ENCODE measurements at regions not wholly inside any gene's neighbourhood (a gene's known extent, or its start where the extent isn't known, plus 50 kb on each side); places are given as distances from the start of the nearest gene placed in this dataset.
A peak's percentile ranks its signal among the peaks of the same experiment; 100 is the strongest.
"Not testable (repeated sequence)": the region's sequence is repeated elsewhere in the genome, so short reads cannot be mapped to it uniquely, and the experiment has no call there.

GRCh38 chr2:13522917-13523821, 806.4 kb downstream of the TRIB2 start:
- peak; percentile 5 for DNase-seq (ENCODE audit: low read depth)

GRCh38 chr2:13524492-13524891, 807.8 kb downstream of the TRIB2 start:
- no peak for DNase-seq (ENCODE audit: low read depth)

- DNase-seq (ENCODE audit: low read depth): not testable (repeated sequence)
Measured at GRCh38 chr2:13531735-13532410, 815.1 kb downstream of the TRIB2 start.

- DNase-seq (ENCODE audit: low read depth): not testable (repeated sequence)
Measured at GRCh38 chr2:13532781-13533523, 816.2 kb downstream of the TRIB2 start.

GRCh38 chr2:13533524-13533922, 816.8 kb downstream of the TRIB2 start:
- no peak for DNase-seq (ENCODE audit: low read depth)

GRCh38 chr2:13536941-13537340, 820.2 kb downstream of the TRIB2 start:
- no peak for DNase-seq (ENCODE audit: low read depth)

- no peak for DNase-seq (ENCODE audit: low read depth)
Measured at GRCh38 chr2:13537771-13538349, 821.1 kb downstream of the TRIB2 start.

- no peak for DNase-seq (ENCODE audit: low read depth)
Measured at GRCh38 chr2:13539296-13539695, 822.6 kb downstream of the TRIB2 start.

GRCh38 chr2:13542061-13542460, 825.3 kb downstream of the TRIB2 start:
- DNase-seq (ENCODE audit: low read depth): no peak

GRCh38 chr2:13542642-13543041, 825.9 kb downstream of the TRIB2 start:
- DNase-seq (ENCODE audit: low read depth): no peak

- DNase-seq (ENCODE audit: low read depth): no peak
Measured at GRCh38 chr2:13543550-13543949, 826.8 kb downstream of the TRIB2 start.

- no peak for DNase-seq (ENCODE audit: low read depth)
Measured at GRCh38 chr2:13545320-13545719, 828.6 kb downstream of the TRIB2 start.

GRCh38 chr2:13546131-13546530, 829.4 kb downstream of the TRIB2 start:
- no peak for DNase-seq (ENCODE audit: low read depth)

- peak; percentile 11 for DNase-seq (ENCODE audit: low read depth)
Measured at GRCh38 chr2:13550285-13551231, 833.8 kb downstream of the TRIB2 start.

- DNase-seq (ENCODE audit: low read depth): peak; percentile 72
Measured at GRCh38 chr2:13558368-13558767, 841.6 kb downstream of the TRIB2 start.

- DNase-seq (ENCODE audit: low read depth): no peak
Measured at GRCh38 chr2:13560322-13560721, 843.6 kb downstream of the TRIB2 start.

- no peak for DNase-seq (ENCODE audit: low read depth)
Measured at GRCh38 chr2:13572466-13572865, 855.7 kb downstream of the TRIB2 start.

- DNase-seq (ENCODE audit: low read depth): no peak
Measured at GRCh38 chr2:13574831-13575230, 858.1 kb downstream of the TRIB2 start.

GRCh38 chr2:13576406-13577036, 859.8 kb downstream of the TRIB2 start:
- no peak for DNase-seq (ENCODE audit: low read depth)

- no peak for DNase-seq (ENCODE audit: low read depth)
Measured at GRCh38 chr2:13578547-13578946, 861.8 kb downstream of the TRIB2 start.
